Activated naive CD4-positive, alpha-beta T cell treated with anti-CD3 and anti-CD28 coated beads for 36 hours (primary cell): ENCODE measurements at regions not wholly inside any gene's neighbourhood (a gene's known extent, or its start where the extent isn't known, plus 50 kb on each side); places are given as distances from the start of the nearest gene placed in this dataset.

Source experiments
- CTCF ChIA-PET: fragments of 350-600 bp; sonication (Branson Sonifier 250); formaldehyde crosslinking; loops from one replicate; lab custom pipeline; 2021; ENCODE audit warnings: antibody characterized with exemption; lab: Charles Lee
- DNase-seq: peaks from one replicate; pipeline ENCODE4 v3.0.0-alpha.2; 2020
- H3K27ac Mint-ChIP-seq: one replicate; pipeline ENCODE4 v1.8.0; 2021; ENCODE audit warnings: mild to moderate bottlenecking, mixed read lengths
- H3K27me3 Mint-ChIP-seq: one replicate; pipeline ENCODE4 v1.8.0; 2021; ENCODE audit warnings: low read depth, mixed read lengths
- H3K36me3 Mint-ChIP-seq: one replicate; pipeline ENCODE4 v1.8.0; 2021; ENCODE audit warnings: low read depth, mixed read lengths
- H3K4me1 Mint-ChIP-seq: one replicate; pipeline ENCODE4 v1.8.0; 2021; ENCODE audit warnings: low read depth, mixed read lengths
- H3K4me3 Mint-ChIP-seq: one replicate; pipeline ENCODE4 v1.8.0; 2021; ENCODE audit warnings: mild to moderate bottlenecking, moderate library complexity, mixed read lengths
- H3K9me3 Mint-ChIP-seq: one replicate; pipeline ENCODE4 v1.8.0; 2021; ENCODE audit warnings: mixed read lengths
- intact Hi-C: fragments of 100-400 bp; cut with micrococcal nuclease; formaldehyde crosslinking; loops from one replicate; pipeline ENCODE4 v1.15.1; 2023

- no peaks in the 10 kb centered on the region for H3K36me3 Mint-ChIP-seq
- H3K4me1 Mint-ChIP-seq: no peaks in the 10 kb centered on the region
- CTCF ChIA-PET: no interaction called here
- no peaks in the 10 kb centered on the region for H3K27me3 Mint-ChIP-seq
- no peak overlapping the region for H3K4me3 Mint-ChIP-seq
- intact Hi-C loops: no loop called here
- no peak overlapping the region for H3K27ac Mint-ChIP-seq
- no peak for DNase-seq
- peaks cover 10% of the 10 kb centered on the region for H3K9me3 Mint-ChIP-seq
Measured at GRCh38 chr5:24294333-24294732, 350.4 kb downstream of the CDH10 start.

- DNase-seq: no peak
- Mint-ChIP-seq H3K9me3 (peaks cover 32% of the 10 kb centered on the region), H3K4me3 (no peak overlapping the region), H3K4me1 (no peaks in the 10 kb centered on the region), H3K27me3 (no peaks in the 10 kb centered on the region), H3K27ac (no peak overlapping the region), H3K36me3 (no peaks in the 10 kb centered on the region)
- CTCF ChIA-PET: no interaction called here
- intact Hi-C loops: no loop called here
Measured at GRCh38 chr5:24314106-24314505, 330.7 kb downstream of the CDH10 start.

- intact Hi-C loops: no loop called here
- Mint-ChIP-seq H3K36me3 (no peaks in the 10 kb centered on the region), H3K4me3 (no peak overlapping the region), H3K4me1 (no peaks in the 10 kb centered on the region), H3K27ac (no peak overlapping the region), H3K9me3 (peaks cover 14% of the 10 kb centered on the region), H3K27me3 (no peaks in the 10 kb centered on the region)
- CTCF ChIA-PET: no interaction called here
- no peak for DNase-seq
Measured at GRCh38 chr5:24320643-24321042, 324.1 kb downstream of the CDH10 start.

- Mint-ChIP-seq H3K36me3 (no peaks in the 10 kb centered on the region), H3K27me3 (no peaks in the 10 kb centered on the region), H3K4me3 (no peak overlapping the region), H3K27ac (no peak overlapping the region), H3K4me1 (no peaks in the 10 kb centered on the region), H3K9me3 (peaks cover 11% of the 10 kb centered on the region)
- intact Hi-C loops: no loop called here
- CTCF ChIA-PET: no interaction called here
- DNase-seq: no peak
Measured at GRCh38 chr5:24325306-24325832, 319.4 kb downstream of the CDH10 start.

GRCh38 chr5:24331531-24331930, 313.2 kb downstream of the CDH10 start:
- intact Hi-C loops: no loop called here
- no peaks in the 10 kb centered on the region for H3K36me3 Mint-ChIP-seq

GRCh38 chr5:24347158-24347557, 297.6 kb downstream of the CDH10 start:
- intact Hi-C loops: no loop called here
- no peak overlapping the region for H3K27ac Mint-ChIP-seq
- CTCF ChIA-PET: interaction anchor here (0.6 kb wide), 1 partner anchor 114 kb away, joined by 3 read pairs; no protein-coding TSS in a partner anchor
- DNase-seq: no peak
- H3K27me3 Mint-ChIP-seq: no peaks in the 10 kb centered on the region
- no peak overlapping the region for H3K4me3 Mint-ChIP-seq
- peaks cover 4% of the 10 kb centered on the region for H3K9me3 Mint-ChIP-seq
- H3K4me1 Mint-ChIP-seq: no peaks in the 10 kb centered on the region
- no peaks in the 10 kb centered on the region for H3K36me3 Mint-ChIP-seq

More at GRCh38 chr5:24331531-24331930, 313.2 kb downstream of the CDH10 start:
- no peaks in the 10 kb centered on the region for H3K4me1 Mint-ChIP-seq
- no peak overlapping the region for H3K4me3 Mint-ChIP-seq
- H3K9me3 Mint-ChIP-seq: peaks cover 18% of the 10 kb centered on the region
- no peaks in the 10 kb centered on the region for H3K27me3 Mint-ChIP-seq
- DNase-seq: no peak
- CTCF ChIA-PET: no interaction called here
- H3K27ac Mint-ChIP-seq: no peak overlapping the region

- peaks cover 9% of the 10 kb centered on the region for H3K9me3 Mint-ChIP-seq
- no peak overlapping the region for H3K27ac Mint-ChIP-seq
- no peak overlapping the region for H3K4me3 Mint-ChIP-seq
- no peaks in the 10 kb centered on the region for H3K36me3 Mint-ChIP-seq
- no peaks in the 10 kb centered on the region for H3K27me3 Mint-ChIP-seq
- intact Hi-C loops: no loop called here
- CTCF ChIA-PET: no interaction called here
- no peak for DNase-seq
- H3K4me1 Mint-ChIP-seq: no peaks in the 10 kb centered on the region
Measured at GRCh38 chr5:24351285-24351684, 293.5 kb downstream of the CDH10 start.

- peaks cover 7% of the 10 kb centered on the region for H3K9me3 Mint-ChIP-seq
- intact Hi-C loops: no loop called here
- DNase-seq: no peak
- CTCF ChIA-PET: no interaction called here
- H3K36me3 Mint-ChIP-seq: no peaks in the 10 kb centered on the region
- no peaks in the 10 kb centered on the region for H3K27me3 Mint-ChIP-seq
- no peak overlapping the region for H3K27ac Mint-ChIP-seq
- H3K4me1 Mint-ChIP-seq: no peaks in the 10 kb centered on the region
- no peak overlapping the region for H3K4me3 Mint-ChIP-seq
Measured at GRCh38 chr5:24353016-24353415, 291.8 kb downstream of the CDH10 start.

- no peak overlapping the region for H3K27ac Mint-ChIP-seq
- no peaks in the 10 kb centered on the region for H3K36me3 Mint-ChIP-seq
- H3K4me1 Mint-ChIP-seq: no peaks in the 10 kb centered on the region
- CTCF ChIA-PET: no interaction called here
- no peaks in the 10 kb centered on the region for H3K27me3 Mint-ChIP-seq
- intact Hi-C loops: no loop called here
- H3K9me3 Mint-ChIP-seq: peaks cover 7% of the 10 kb centered on the region
- no peak overlapping the region for H3K4me3 Mint-ChIP-seq
- DNase-seq: no peak
Measured at GRCh38 chr5:24353611-24354010, 291.2 kb downstream of the CDH10 start.

- peaks cover 3% of the 10 kb centered on the region for H3K9me3 Mint-ChIP-seq
- CTCF ChIA-PET: no interaction called here
- no peaks in the 10 kb centered on the region for H3K4me1 Mint-ChIP-seq
- no peak overlapping the region for H3K27ac Mint-ChIP-seq
- no peaks in the 10 kb centered on the region for H3K27me3 Mint-ChIP-seq
- intact Hi-C loops: no loop called here
- H3K36me3 Mint-ChIP-seq: no peaks in the 10 kb centered on the region
- no peak for DNase-seq
- no peak overlapping the region for H3K4me3 Mint-ChIP-seq
Measured at GRCh38 chr5:24363789-24364481, 280.8 kb downstream of the CDH10 start.

GRCh38 chr5:24364711-24365110, 280.1 kb downstream of the CDH10 start:
- Mint-ChIP-seq H3K27ac (no peak overlapping the region), H3K27me3 (no peaks in the 10 kb centered on the region), H3K4me3 (no peak overlapping the region), H3K9me3 (peaks cover 3% of the 10 kb centered on the region), H3K4me1 (no peaks in the 10 kb centered on the region), H3K36me3 (no peaks in the 10 kb centered on the region)
- CTCF ChIA-PET: no interaction called here
- DNase-seq: no peak
- intact Hi-C loops: no loop called here

GRCh38 chr5:24365406-24365805, 279.4 kb downstream of the CDH10 start:
- H3K4me3 Mint-ChIP-seq: no peak overlapping the region
- H3K27ac Mint-ChIP-seq: no peak overlapping the region
- DNase-seq: no peak
- no peaks in the 10 kb centered on the region for H3K4me1 Mint-ChIP-seq
- intact Hi-C loops: no loop called here
- H3K9me3 Mint-ChIP-seq: peaks cover 3% of the 10 kb centered on the region
- H3K27me3 Mint-ChIP-seq: no peaks in the 10 kb centered on the region
- CTCF ChIA-PET: no interaction called here
- no peaks in the 10 kb centered on the region for H3K36me3 Mint-ChIP-seq

- DNase-seq: no peak
- CTCF ChIA-PET: no interaction called here
- Mint-ChIP-seq H3K9me3 (no peaks in the 10 kb centered on the region), H3K4me1 (no peaks in the 10 kb centered on the region), H3K4me3 (no peak overlapping the region), H3K27me3 (no peaks in the 10 kb centered on the region), H3K27ac (no peak overlapping the region), H3K36me3 (no peaks in the 10 kb centered on the region)
- intact Hi-C loops: no loop called here
Measured at GRCh38 chr5:24367216-24367615, 277.6 kb downstream of the CDH10 start.
